ENCODE measurements at regions not wholly inside any gene's neighbourhood (a gene's known extent, or its start where the extent isn't known, plus 50 kb on each side); places are given as distances from the start of the nearest gene placed in this dataset.
"Not testable (repeated sequence)": the region's sequence is repeated elsewhere in the genome, so short reads cannot be mapped to it uniquely, and the experiment has no call there.

- DNase-seq (ENCODE audit: low spot score): no peak
Measured at GRCh38 chr6:164377348-164377918, 932.0 kb downstream of the C6orf118 start.

- DNase-seq (ENCODE audit: low spot score): no peak
Measured at GRCh38 chr6:164370773-164371172, 938.6 kb downstream of the C6orf118 start.

- DNase-seq (ENCODE audit: low spot score): no peak
Measured at GRCh38 chr6:164359441-164359840, 944.9 kb downstream of the QKI start.

GRCh38 chr6:164359036-164359435, 944.5 kb downstream of the QKI start:
- DNase-seq (ENCODE audit: low spot score): no peak

- DNase-seq (ENCODE audit: low spot score): no peak
Measured at GRCh38 chr6:164356814-164357213, 942.3 kb downstream of the QKI start.

- no peak for DNase-seq (ENCODE audit: low spot score)
Measured at GRCh38 chr6:164347455-164347854, 932.9 kb downstream of the QKI start.

GRCh38 chr6:164346631-164347030, 932.1 kb downstream of the QKI start:
- DNase-seq (ENCODE audit: low spot score): no peak

GRCh38 chr6:164345806-164346496, 931.4 kb downstream of the QKI start:
- DNase-seq (ENCODE audit: low spot score): no peak

- no peak for DNase-seq (ENCODE audit: low spot score)
Measured at GRCh38 chr6:164345327-164345726, 930.8 kb downstream of the QKI start.

- DNase-seq (ENCODE audit: low spot score): no peak
Measured at GRCh38 chr6:164344801-164345291, 930.3 kb downstream of the QKI start.

- DNase-seq (ENCODE audit: low spot score): not testable (repeated sequence)
Measured at GRCh38 chr6:164339442-164339841, 924.9 kb downstream of the QKI start.

- no peak for DNase-seq (ENCODE audit: low spot score)
Measured at GRCh38 chr6:164337925-164338397, 923.4 kb downstream of the QKI start.

- no peak for DNase-seq (ENCODE audit: low spot score)
Measured at GRCh38 chr6:164337024-164337924, 922.8 kb downstream of the QKI start.

- DNase-seq (ENCODE audit: low spot score): no peak
Measured at GRCh38 chr6:164336455-164336854, 921.9 kb downstream of the QKI start.

- DNase-seq (ENCODE audit: low spot score): no peak
Measured at GRCh38 chr6:164331026-164331425, 916.5 kb downstream of the QKI start.

GRCh38 chr6:164325168-164325567, 910.6 kb downstream of the QKI start:
- no peak for DNase-seq (ENCODE audit: low spot score)

- no peak for DNase-seq (ENCODE audit: low spot score)
Measured at GRCh38 chr6:164322533-164322932, 908.0 kb downstream of the QKI start.

GRCh38 chr6:164321297-164321696, 906.8 kb downstream of the QKI start:
- no peak for DNase-seq (ENCODE audit: low spot score)

GRCh38 chr6:164315376-164315775, 900.9 kb downstream of the QKI start:
- DNase-seq (ENCODE audit: low spot score): no peak

- DNase-seq (ENCODE audit: low spot score): no peak
Measured at GRCh38 chr6:164308339-164308738, 893.8 kb downstream of the QKI start.

- no peak for DNase-seq (ENCODE audit: low spot score)
Measured at GRCh38 chr6:164303102-164303964, 888.8 kb downstream of the QKI start.

GRCh38 chr6:164296411-164296810, 881.9 kb downstream of the QKI start:
- DNase-seq (ENCODE audit: low spot score): no peak
